GM20000 (cell line): ENCODE measurements at regions not wholly inside any gene's neighbourhood (a gene's known extent, or its start where the extent isn't known, plus 50 kb on each side); places are given as distances from the start of the nearest gene placed in this dataset.

Source experiments
- DNase-seq: peaks from one replicate; pipeline ENCODE4 v3.0.0; 2012; ENCODE audit warnings: low spot score
- CTCF ChIP-seq: IDR thresholded peaks from 2 replicates; pipeline ENCODE4 v1.5.1; 2012; ENCODE audit warnings: mild to moderate bottlenecking, control low read depth; ENCODE audit errors: extremely low read depth, missing control alignments

- TF ChIP-seq CTCF, result no peak
Measured at GRCh38 chr5:63121471-63121870, 542.9 kb downstream of the LRRC70 start.

GRCh38 chr5:63118221-63118620 lies 539.6 kb downstream of the LRRC70 start:
- DNase-seq, result no peak
- TF ChIP-seq CTCF, result no peak

More at GRCh38 chr5:63121471-63121870, 542.9 kb downstream of the LRRC70 start:
- no peak for DNase-seq

GRCh38 chr5:63111891-63112290 lies 533.3 kb downstream of the LRRC70 start:
- no peak for TF ChIP-seq CTCF
- DNase-seq, result no peak

- DNase-seq, result no peak
- TF ChIP-seq CTCF, result no peak
Measured at GRCh38 chr5:63101870-63102269, 523.3 kb downstream of the LRRC70 start.

GRCh38 chr5:63097286-63097685 lies 518.7 kb downstream of the LRRC70 start:
- no peak for DNase-seq
- TF ChIP-seq CTCF, result no peak

- no peak for TF ChIP-seq CTCF
- DNase-seq, result no peak
Measured at GRCh38 chr5:63094730-63095129, 516.1 kb downstream of the LRRC70 start.

GRCh38 chr5:63089147-63089546 lies 510.5 kb downstream of the LRRC70 start:
- DNase-seq, result no peak
- TF ChIP-seq CTCF, result no peak
